Coronary artery (tissue), 2 donors: ENCODE measurements at regions not wholly inside any gene's neighbourhood (a gene's known extent, or its start where the extent isn't known, plus 50 kb on each side); places are given as distances from the start of the nearest gene placed in this dataset.

Source experiments
- DNase-seq: peaks from one replicate; pipeline ENCODE4 v3.0.0-alpha.2; 2017; ENCODE audit warnings: low spot score
- H3K27ac ChIP-seq, 2 donors: fragments of 200-600 bp; sonication (generic); one replicate each; pipeline ENCODE4 v1.5.1; 2016 to 2019
- H3K4me3 ChIP-seq: fragments of 200-600 bp; sonication (generic); 2 replicates; pipeline ENCODE4 v1.5.1; 2016; ENCODE audit warnings: mild to moderate bottlenecking, moderate library complexity
- TF ChIP-seq, protein P1 (sequence below): fragments of 200-600 bp; sonication (generic); IDR thresholded peaks from one replicate; pipeline ENCODE4 v1.5.1; 2019; ENCODE audit warnings: antibody characterized with exemption

DNA sequence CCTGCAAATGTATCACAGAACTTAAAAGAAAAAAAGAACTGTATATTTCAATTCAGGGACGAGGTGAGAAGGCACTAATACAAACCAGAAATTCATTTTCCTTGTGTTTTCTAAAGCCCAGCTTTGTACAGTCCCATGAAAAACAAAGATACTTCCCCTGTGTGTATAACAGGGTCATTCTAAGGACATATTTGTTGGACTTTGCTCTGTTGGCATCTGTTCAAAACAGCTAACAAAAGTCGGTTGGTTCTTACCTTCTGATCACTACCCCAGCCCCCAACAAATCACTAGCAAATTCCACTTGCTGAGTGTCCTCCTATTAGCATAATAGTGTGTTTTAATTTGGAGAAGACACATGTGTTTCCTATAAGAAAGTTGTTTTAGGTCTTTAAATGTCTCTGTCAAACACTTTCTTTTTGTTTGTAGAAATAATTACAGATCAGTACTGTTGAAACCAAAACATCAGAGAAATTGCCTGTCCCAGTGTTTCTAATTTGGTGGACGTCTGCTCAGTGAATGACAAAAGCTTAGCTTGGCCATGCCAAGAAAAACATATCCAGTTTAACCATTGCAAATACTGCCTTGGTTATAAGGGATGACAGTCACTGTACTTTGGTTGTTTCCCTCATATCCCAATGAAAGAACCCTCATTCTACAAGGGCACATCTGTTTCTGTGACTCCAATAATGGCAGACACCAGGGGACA is 480.5 kb downstream of the EBF1 start:
- DNase-seq: no peak
- H3K27ac ChIP-seq: no peak overlapping the region
- H3K4me3 ChIP-seq: no peak overlapping the region
- TF ChIP-seq, protein P1, sequence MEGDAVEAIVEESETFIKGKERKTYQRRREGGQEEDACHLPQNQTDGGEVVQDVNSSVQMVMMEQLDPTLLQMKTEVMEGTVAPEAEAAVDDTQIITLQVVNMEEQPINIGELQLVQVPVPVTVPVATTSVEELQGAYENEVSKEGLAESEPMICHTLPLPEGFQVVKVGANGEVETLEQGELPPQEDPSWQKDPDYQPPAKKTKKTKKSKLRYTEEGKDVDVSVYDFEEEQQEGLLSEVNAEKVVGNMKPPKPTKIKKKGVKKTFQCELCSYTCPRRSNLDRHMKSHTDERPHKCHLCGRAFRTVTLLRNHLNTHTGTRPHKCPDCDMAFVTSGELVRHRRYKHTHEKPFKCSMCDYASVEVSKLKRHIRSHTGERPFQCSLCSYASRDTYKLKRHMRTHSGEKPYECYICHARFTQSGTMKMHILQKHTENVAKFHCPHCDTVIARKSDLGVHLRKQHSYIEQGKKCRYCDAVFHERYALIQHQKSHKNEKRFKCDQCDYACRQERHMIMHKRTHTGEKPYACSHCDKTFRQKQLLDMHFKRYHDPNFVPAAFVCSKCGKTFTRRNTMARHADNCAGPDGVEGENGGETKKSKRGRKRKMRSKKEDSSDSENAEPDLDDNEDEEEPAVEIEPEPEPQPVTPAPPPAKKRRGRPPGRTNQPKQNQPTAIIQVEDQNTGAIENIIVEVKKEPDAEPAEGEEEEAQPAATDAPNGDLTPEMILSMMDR: no peak

DNA sequence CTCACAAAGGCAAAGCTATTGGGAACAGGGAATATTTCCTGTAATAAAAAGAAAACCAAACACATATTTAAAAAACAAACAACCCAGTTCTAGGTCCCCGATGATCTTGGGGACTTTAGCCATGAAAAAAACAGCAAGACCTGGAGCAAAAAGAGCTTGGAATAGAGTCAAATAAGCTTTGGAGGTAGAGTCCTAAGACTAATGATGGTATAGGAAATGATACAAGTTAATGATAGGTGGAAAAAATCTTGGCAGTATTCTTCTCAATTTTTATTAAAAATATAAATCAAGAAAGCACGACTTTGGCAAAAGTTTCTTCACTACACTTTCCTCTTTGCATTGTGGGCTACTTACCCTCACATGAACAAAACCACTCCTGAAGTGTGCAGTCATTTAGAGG is 481.5 kb downstream of the EBF1 start:
- TF ChIP-seq, protein P1: no peak
- H3K4me3 ChIP-seq: no peak overlapping the region
- no peak overlapping the region for H3K27ac ChIP-seq
- no peak for DNase-seq

DNA sequence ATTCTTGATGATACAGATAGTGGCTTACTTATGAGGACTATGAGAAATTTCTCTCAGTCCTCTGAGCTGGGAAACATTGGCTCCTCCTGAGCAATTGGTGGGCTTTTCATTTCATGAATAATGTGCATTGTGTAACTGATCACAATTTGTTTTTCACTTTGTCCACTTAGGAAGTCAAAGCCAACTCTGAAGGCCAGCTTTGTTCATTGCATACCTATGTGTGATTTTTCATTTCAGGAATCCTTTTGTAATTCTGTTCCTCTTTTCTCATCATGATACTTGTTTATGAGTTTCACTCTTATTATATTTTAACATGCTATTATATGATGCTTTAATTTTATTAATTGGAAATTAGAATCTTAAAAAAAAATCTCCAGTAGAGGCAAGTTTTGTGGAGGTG is 483.0 kb downstream of the EBF1 start:
- TF ChIP-seq, protein P1: no peak
- no peak overlapping the region for H3K4me3 ChIP-seq
- DNase-seq: no peak
- no peak overlapping the region for H3K27ac ChIP-seq

DNA sequence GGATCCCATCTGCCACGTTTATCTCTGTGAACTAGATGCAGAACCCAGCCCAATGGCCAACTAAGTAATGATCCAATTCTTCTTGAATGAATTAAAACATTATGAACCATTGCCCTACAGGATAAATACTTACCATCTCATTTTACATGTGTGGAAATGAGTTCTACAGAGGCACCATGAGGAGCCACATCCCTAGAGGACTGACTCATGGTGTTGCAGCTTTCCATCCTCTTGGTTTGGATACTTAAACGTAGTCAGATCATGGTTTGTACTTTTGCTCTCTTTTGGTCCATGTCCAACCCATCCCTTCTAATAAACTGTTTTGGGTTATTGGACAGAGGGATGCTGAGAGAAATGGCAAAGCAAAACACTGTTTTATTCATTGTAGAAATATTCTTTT is 484.8 kb downstream of the EBF1 start:
- DNase-seq: no peak
- no peak overlapping the region for H3K4me3 ChIP-seq
- TF ChIP-seq, protein P1: no peak
- H3K27ac ChIP-seq: no peak overlapping the region

DNA sequence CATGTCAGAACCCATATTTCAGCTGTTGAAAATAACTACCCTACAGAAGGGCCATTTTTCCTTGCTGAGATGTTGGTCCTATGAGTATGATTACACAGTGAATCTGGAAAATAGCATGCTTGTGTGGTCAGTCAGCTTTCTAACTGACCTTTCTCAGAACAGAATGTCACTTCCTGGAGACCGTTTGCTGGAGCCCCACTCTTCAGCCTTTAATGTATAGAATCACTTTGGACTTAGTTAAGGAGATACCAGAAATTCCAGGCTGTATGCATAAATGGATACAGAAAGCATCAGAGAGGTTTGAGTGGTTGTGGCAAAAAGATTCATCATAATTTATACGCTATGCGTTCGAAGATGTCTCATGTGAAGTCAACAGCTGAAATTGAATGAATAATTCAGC is 488.1 kb downstream of the EBF1 start:
- no peak for DNase-seq
- Histone ChIP-seq H3K27ac (no peak overlapping the region), H3K4me3 (no peak overlapping the region)
- TF ChIP-seq, protein P1: no peak

DNA sequence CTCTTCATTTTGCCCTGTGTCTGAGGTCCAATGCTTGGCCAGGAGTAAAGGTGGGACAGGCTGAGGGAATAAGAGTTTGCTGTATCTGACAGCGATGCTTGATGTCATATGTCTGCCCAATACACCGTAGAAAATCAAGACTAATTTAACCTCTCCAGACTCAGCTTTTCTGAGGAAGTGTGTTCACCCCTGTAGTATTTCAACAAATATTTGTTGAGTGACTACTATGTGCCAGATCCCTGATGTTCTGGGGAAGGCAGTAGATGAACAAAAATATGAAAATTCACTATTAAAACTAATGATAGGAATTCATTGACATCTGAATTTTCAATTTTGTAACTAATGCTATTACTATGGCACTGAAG is 489.7 kb downstream of the EBF1 start:
- DNase-seq: no peak
- TF ChIP-seq, protein P1: no peak
- Histone ChIP-seq H3K4me3 (no peak overlapping the region), H3K27ac (no peak overlapping the region)

DNA sequence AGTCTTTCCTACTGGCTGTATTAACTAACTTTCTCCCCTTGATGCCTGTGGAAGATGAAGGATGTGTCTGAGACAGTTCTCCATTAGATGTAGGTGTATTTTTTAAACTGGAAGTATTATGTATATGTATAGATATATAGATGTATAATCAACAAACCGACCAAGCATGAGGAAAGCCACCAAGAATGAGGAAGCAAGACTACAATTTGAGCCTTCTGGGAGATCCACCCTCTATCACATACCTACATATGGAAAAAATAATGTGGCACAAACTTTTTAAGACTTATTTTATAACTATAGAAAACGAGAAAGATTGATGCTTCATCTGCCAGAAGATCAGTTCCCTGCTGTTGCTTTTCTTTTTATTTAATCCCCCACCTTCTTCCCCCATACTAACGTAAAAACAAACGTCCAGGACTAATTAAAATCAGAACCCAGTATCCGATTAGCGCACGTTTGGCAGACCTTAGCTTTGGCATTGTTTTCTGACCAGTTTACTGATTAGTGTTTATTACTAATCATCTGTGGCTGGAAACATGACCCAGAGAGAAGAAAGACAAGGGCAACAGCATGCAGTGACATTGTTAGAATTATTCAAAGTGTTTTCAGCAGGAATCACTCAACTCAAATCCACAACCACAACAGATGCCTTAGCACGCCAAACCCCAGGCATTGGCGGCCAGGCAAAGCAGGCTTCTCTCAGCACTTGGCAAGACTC is 490.2 kb downstream of the EBF1 start:
- Histone ChIP-seq H3K4me3 (no peak overlapping the region), H3K27ac (no peak overlapping the region)
- no peak for DNase-seq
- TF ChIP-seq, protein P1: no peak
